Peyer's patch (tissue), 4 donors: ENCODE measurements at regions not wholly inside any gene's neighbourhood (a gene's known extent, or its start where the extent isn't known, plus 50 kb on each side); places are given as distances from the start of the nearest gene placed in this dataset.

ENCODE experiments used
- CTCF ChIP-seq, 6 experiments: fragments of 450-650 bp in 4 of 6; fragments of 200-600 bp in 2 of 6; sonication (generic) in 1 of 6; IDR thresholded peaks; one replicate each; pipeline ENCODE4 v1.5.1; 2017 to 2019; ENCODE audit warnings: antibody characterized with exemption in 6 of 6, mild to moderate bottlenecking in 3 of 6, moderate library complexity in 1 of 6
- POLR2A ChIP-seq, 2 donors: fragments of 450-650 bp; IDR thresholded peaks; one replicate each; pipeline ENCODE4 v1.5.1; 2017; ENCODE audit warnings: antibody characterized with exemption in 2 of 2, mild to moderate bottlenecking in 2 of 2, moderate library complexity in 2 of 2

GRCh38 chr12:58711974-58712373 is 208.3 kb downstream of the LRIG3 start:
- TF ChIP-seq CTCF (IDR thresholded peaks at IDR 0.05) (no peak), POLR2A (IDR thresholded peaks at IDR 0.05) (no peak)
